OCI-LY7 (cell line): ENCODE measurements at regions not wholly inside any gene's neighbourhood (a gene's known extent, or its start where the extent isn't known, plus 50 kb on each side); places are given as distances from the start of the nearest gene placed in this dataset.

Source experiments
- BruUV-seq: library from RNA; stranded (reverse); fragments of 400-500 nt; replicated peaks from 2 replicates; lab custom pipeline; 2021; lab: Mats Ljungman, UMichigan
- CTCF ChIA-PET: fragments of 300-600 bp; sonication (Branson Sonifier 250); formaldehyde crosslinking; loops from one replicate; lab custom pipeline; 2022; ENCODE audit warnings: antibody characterized with exemption; ENCODE audit not compliant: unreplicated experiment; lab: Charles Lee
- POLR2A ChIA-PET: fragments of 300-600 bp; sonication (Branson Sonifier 250); formaldehyde crosslinking; loops from one replicate; lab custom pipeline; 2022; ENCODE audit warnings: antibody characterized with exemption; lab: Charles Lee
- DNase-seq: peaks from one replicate; pipeline ENCODE4 v3.0.0-alpha.2; 2015; ENCODE audit warnings: low spot score
- H2AFZ ChIP-seq: fragments of 200-600 bp; sonication (generic), shearing (Covaris generic); 2 replicates; pipeline ENCODE4 v1.6.1; 2014; ENCODE audit warnings: mild to moderate bottlenecking, antibody characterized with exemption, low read length, moderate library complexity
- H3K27ac ChIP-seq: fragments of 200-600 bp; sonication (generic); 2 replicates; pipeline ENCODE4 v1.5.1; 2014; ENCODE audit warnings: mixed run types, low read depth, mild to moderate bottlenecking, moderate library complexity, low read length, inconsistent platforms; ENCODE audit not compliant: poor library complexity, severe bottlenecking
- H3K36me3 ChIP-seq: fragments of 200-600 bp; sonication (generic); 2 replicates; pipeline ENCODE4 v1.6.1; 2014; ENCODE audit warnings: mild to moderate bottlenecking, antibody characterized with exemption, low read length, moderate library complexity, mixed read lengths; ENCODE audit not compliant: insufficient read depth
- H3K4me1 ChIP-seq: fragments of 200-600 bp; sonication (generic); 2 replicates; pipeline ENCODE4 v1.5.1; 2014; ENCODE audit warnings: mild to moderate bottlenecking, low read length; ENCODE audit not compliant: insufficient read depth, poor library complexity, severe bottlenecking
- H3K4me2 ChIP-seq: fragments of 200-600 bp; sonication (generic); 2 replicates; pipeline ENCODE4 v1.6.1; 2014; ENCODE audit warnings: mild to moderate bottlenecking, low read length
- H3K4me3 ChIP-seq: fragments of 200-600 bp; sonication (generic); 2 replicates; pipeline ENCODE4 v1.5.1; 2014; ENCODE audit warnings: mild to moderate bottlenecking, low read depth, low read length; ENCODE audit not compliant: poor library complexity, severe bottlenecking
- H3K79me2 ChIP-seq: fragments of 200-600 bp; sonication (generic); 2 replicates; pipeline ENCODE4 v1.6.1; 2016; ENCODE audit warnings: low read depth, mild to moderate bottlenecking, low read length, moderate library complexity, mixed read lengths; ENCODE audit not compliant: insufficient read depth
- H3K9me2 ChIP-seq: fragments of 200-600 bp; sonication (generic); 2 replicates; pipeline ENCODE4 v1.6.1; 2016; ENCODE audit warnings: mild to moderate bottlenecking, low read length, mixed read lengths; ENCODE audit not compliant: insufficient read depth
- H3K9me3 ChIP-seq: fragments of 200-600 bp; sonication (generic); 2 replicates; pipeline ENCODE4 v1.6.1; 2014; ENCODE audit warnings: mild to moderate bottlenecking, mixed run types, low read length, mixed read lengths
- H4K20me1 ChIP-seq: fragments of 200-600 bp; sonication (generic); 2 replicates; pipeline ENCODE4 v1.6.1; 2014; ENCODE audit warnings: mild to moderate bottlenecking, antibody characterized with exemption, low read length, moderate library complexity, mixed read lengths; ENCODE audit not compliant: insufficient read depth
- EZH2phosphoT487 ChIP-seq: fragments of 200-600 bp; sonication (generic); IDR thresholded peaks from 2 replicates; pipeline ENCODE4 v1.6.1; 2018; ENCODE audit warnings: low read depth, borderline replicate concordance, mild to moderate bottlenecking, mixed run types, antibody characterized with exemption, low read length, moderate library complexity, mixed read lengths
- intact Hi-C: fragments of 100-400 bp; cut with micrococcal nuclease; formaldehyde crosslinking; loops from one replicate; pipeline ENCODE4 v1.10.0; 2022; ENCODE audit not compliant: unreplicated experiment
- TF ChIP-seq, protein P1 (sequence below): fragments of 200-600 bp; sonication (generic); conservative IDR thresholded peaks from 2 replicates; pipeline ENCODE4 v1.5.1; 2014; ENCODE audit warnings: mild to moderate bottlenecking, antibody characterized with exemption, low read length, moderate library complexity, mixed read lengths

DNA sequence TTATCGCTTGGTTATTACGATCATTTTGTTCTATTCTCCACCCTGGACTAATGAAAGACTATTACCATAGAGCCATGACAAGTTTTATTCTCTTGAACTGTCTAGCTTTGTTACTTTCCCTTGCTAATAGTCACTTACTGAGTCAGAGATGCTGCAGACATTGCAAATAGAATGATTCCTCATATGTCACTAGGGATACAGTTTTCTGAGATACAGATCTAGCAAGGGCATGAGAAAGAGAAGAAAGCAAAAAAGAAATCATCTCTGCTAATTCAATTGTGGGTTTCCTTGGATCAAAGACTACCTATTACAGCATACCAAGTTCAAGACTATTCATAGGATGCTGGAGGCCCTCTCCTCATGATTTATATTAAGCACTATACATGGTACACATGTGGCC lies 204.3 kb downstream of the MBL2 start:
- Histone ChIP-seq H3K9me3 (no peaks in the 10 kb centered on the region), H3K9me2 (no peaks in the 10 kb centered on the region), H3K4me3 (no peak overlapping the region), H3K27ac (no peak overlapping the region), H4K20me1 (no peaks in the 10 kb centered on the region), H3K4me1 (no peaks in the 10 kb centered on the region), H3K79me2 (no peaks in the 10 kb centered on the region), H3K4me2 (no peak overlapping the region), H2AFZ (no peak overlapping the region), H3K36me3 (no peaks in the 10 kb centered on the region)
- ChIA-PET CTCF (interaction anchor here (0.6 kb wide), 1 partner anchor 172 kb away, joined by 3 read pairs; no protein-coding TSS in a partner anchor), POLR2A (interaction anchor here (0.7 kb wide), 1 partner anchor 188 kb away, joined by 3 read pairs; no protein-coding TSS in a partner anchor)
- no peak for DNase-seq
- BruUV-seq = no TSS peak
- intact Hi-C loops = loop anchor here (5.0 kb wide), 1 partner anchor 261 kb away; no protein-coding TSS in a partner anchor
- no peak for TF ChIP-seq EZH2phosphoT487
- TF ChIP-seq, protein P1, sequence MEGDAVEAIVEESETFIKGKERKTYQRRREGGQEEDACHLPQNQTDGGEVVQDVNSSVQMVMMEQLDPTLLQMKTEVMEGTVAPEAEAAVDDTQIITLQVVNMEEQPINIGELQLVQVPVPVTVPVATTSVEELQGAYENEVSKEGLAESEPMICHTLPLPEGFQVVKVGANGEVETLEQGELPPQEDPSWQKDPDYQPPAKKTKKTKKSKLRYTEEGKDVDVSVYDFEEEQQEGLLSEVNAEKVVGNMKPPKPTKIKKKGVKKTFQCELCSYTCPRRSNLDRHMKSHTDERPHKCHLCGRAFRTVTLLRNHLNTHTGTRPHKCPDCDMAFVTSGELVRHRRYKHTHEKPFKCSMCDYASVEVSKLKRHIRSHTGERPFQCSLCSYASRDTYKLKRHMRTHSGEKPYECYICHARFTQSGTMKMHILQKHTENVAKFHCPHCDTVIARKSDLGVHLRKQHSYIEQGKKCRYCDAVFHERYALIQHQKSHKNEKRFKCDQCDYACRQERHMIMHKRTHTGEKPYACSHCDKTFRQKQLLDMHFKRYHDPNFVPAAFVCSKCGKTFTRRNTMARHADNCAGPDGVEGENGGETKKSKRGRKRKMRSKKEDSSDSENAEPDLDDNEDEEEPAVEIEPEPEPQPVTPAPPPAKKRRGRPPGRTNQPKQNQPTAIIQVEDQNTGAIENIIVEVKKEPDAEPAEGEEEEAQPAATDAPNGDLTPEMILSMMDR = no peak

DNA sequence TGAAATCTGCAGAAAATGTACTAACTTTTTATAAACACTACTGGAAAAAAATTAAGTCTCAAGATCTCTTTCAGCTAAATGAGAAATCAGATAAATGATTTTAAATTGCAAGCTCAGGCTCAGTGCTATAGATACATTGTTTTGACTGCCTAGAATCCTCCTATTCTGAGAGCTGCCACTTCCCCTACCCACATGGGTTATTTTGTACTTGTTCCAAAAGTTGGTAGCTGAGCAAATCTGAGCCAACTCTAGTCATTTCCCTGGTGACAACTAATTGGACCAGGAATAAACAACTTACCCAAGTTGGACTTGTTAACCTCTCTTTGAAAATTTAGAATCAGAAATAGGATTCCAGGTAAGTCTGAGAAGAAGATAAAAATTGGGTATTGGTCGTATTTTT lies 202.1 kb downstream of the MBL2 start:
- H3K4me1 ChIP-seq = no peaks in the 10 kb centered on the region
- H3K79me2 ChIP-seq = no peaks in the 10 kb centered on the region
- ChIA-PET CTCF (no interaction called here), POLR2A (no interaction called here)
- H4K20me1 ChIP-seq = no peaks in the 10 kb centered on the region
- H2AFZ ChIP-seq = no peak overlapping the region
- DNase-seq = no peak
- H3K9me3 ChIP-seq = no peaks in the 10 kb centered on the region
- no peak overlapping the region for H3K4me2 ChIP-seq
- intact Hi-C loops = no loop called here
- TF ChIP-seq EZH2phosphoT487 = no peak
- TF ChIP-seq, protein P1 = no peak
- no peaks in the 10 kb centered on the region for H3K9me2 ChIP-seq
- no peak overlapping the region for H3K4me3 ChIP-seq
- no peaks in the 10 kb centered on the region for H3K36me3 ChIP-seq
- no peak overlapping the region for H3K27ac ChIP-seq
- no TSS peak for BruUV-seq

DNA sequence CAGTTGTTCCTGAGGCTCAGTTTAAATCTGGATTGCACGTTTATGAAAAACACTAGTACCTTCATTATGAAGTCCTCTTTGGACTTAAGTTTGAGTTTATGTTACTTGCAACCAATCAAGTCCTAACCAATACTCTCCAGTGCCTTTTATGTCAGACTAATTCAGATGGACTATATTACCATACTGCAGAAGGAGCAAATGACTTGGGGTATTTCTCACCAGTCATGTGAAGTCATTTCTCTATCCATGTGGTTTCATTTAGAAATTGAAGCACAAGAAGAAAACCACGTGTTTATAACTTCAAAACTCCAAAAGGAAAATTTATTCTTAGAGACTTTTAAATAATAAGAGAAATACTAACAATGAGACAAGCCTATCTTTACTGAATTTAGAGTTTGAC lies 201.6 kb downstream of the MBL2 start:
- Histone ChIP-seq H3K36me3 (no peaks in the 10 kb centered on the region), H4K20me1 (no peaks in the 10 kb centered on the region), H2AFZ (no peak overlapping the region), H3K9me2 (no peaks in the 10 kb centered on the region), H3K27ac (no peak overlapping the region), H3K9me3 (no peaks in the 10 kb centered on the region), H3K4me1 (no peaks in the 10 kb centered on the region), H3K79me2 (no peaks in the 10 kb centered on the region), H3K4me2 (no peak overlapping the region), H3K4me3 (no peak overlapping the region)
- CTCF ChIA-PET = no interaction called here
- BruUV-seq = no TSS peak
- POLR2A ChIA-PET = no interaction called here
- TF ChIP-seq EZH2phosphoT487 = no peak
- TF ChIP-seq, protein P1 = no peak
- DNase-seq = no peak
- intact Hi-C loops = no loop called here
